ENCODE measurements at regions not wholly inside any gene's neighbourhood (a gene's known extent, or its start where the extent isn't known, plus 50 kb on each side); places are given as distances from the start of the nearest gene placed in this dataset.

DNA sequence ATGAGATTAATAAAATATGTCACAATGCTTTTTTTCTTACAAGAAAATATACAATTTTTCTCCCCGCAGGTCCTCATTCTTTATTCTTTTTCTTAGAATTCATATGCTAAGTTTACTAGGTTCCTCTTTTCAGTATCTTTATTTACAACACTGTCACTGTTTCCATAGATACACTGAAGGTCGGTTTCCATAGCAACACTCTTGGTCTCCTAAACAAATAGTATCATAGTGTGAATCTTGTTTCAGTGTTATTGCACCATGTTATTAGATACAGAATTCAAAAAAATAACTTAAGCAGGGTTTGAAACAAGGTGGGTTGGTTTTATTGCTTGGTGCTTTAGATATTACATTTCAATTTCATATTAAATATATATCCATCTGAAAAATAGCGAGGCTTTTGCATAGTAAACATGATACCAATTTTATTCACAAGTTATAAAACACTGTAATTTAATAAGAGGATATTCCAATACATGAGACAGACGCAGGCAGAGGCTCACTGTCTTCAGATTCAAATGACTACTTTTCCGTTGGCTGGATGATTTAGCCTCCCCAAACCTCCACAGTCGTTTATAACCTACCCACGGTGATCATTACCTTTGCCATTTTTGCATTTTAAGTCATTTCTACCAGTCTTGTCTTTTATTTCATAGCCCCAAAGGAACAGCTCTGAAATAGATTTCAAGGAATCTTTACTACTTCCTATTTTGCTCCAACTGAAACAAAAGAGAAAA, 88.9 kb upstream of the KLF6 start:
- no peak for DNase-seq (ENCODE audit: low read depth in 2 of 3, low spot score in 1 of 3)

DNA sequence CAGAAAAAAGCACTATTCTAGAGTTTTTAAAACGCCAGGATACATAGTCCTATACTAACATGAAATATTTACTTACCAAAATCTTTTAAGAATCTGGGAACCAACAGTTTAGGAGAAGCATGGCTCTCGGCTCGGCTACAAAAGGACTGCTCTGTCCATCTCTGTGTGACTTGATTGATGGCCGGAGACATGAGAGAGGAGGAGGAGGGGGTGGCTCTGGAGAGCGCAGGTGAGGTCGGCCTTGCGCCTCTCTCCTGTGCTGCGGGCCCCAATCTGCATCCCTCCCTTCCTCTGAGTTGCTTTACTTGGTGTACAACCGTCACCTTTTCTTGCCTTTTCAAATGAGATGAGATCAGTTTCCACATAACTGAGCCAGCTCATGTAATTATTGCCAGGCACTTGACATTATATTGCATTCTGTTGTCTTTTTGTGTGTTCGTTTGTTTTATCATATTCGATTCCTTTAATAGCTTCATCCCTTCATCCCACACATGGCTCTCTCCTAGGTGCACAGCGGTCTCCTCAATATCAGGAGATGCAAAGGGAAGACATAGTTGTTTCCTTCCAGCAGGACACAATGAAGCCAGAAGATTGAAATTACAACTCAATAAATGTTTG, 87.8 kb upstream of the KLF6 start:
- DNase-seq (ENCODE audit: low read depth in 2 of 3, low spot score in 1 of 3), result no peak

DNA sequence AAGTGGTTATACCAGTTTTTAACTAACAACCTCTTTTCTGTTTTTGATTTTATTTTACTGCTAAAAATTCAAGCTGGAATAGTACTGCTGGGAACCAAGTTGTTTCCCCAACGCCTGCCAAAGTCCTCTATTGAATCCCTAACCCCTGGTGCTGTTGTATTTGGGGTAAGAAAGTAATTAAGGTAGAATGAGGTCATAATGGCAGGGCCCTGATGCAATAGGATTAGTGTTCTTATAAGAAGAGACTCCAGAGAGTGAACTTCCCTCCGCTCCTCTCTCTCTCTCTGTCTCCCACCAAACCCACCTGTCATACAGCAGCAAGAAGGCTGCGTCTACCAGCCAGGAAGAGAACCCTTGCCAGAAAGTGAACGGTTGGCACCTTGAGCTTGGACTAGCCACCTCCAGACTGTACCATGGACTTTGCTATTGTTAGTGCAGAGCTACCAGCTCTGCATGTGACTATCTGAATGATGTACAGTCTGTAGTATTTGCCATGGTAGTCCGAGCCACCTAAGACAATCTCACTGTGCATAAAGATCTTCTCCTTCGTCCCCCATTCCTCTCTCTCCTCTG, 86.5 kb upstream of the KLF6 start:
- no peak for DNase-seq (ENCODE audit: low read depth in 2 of 3, low spot score in 1 of 3)

GRCh38 chr10:3869036-3869435, 84.0 kb upstream of the KLF6 start:
- DNase-seq (ENCODE audit: low read depth in 2 of 3, low spot score in 1 of 3), result no peak

GRCh38 chr10:3868271-3868664, 83.3 kb upstream of the KLF6 start:
- DNase-seq (ENCODE audit: low read depth in 2 of 3, low spot score in 1 of 3), result no peak

DNA sequence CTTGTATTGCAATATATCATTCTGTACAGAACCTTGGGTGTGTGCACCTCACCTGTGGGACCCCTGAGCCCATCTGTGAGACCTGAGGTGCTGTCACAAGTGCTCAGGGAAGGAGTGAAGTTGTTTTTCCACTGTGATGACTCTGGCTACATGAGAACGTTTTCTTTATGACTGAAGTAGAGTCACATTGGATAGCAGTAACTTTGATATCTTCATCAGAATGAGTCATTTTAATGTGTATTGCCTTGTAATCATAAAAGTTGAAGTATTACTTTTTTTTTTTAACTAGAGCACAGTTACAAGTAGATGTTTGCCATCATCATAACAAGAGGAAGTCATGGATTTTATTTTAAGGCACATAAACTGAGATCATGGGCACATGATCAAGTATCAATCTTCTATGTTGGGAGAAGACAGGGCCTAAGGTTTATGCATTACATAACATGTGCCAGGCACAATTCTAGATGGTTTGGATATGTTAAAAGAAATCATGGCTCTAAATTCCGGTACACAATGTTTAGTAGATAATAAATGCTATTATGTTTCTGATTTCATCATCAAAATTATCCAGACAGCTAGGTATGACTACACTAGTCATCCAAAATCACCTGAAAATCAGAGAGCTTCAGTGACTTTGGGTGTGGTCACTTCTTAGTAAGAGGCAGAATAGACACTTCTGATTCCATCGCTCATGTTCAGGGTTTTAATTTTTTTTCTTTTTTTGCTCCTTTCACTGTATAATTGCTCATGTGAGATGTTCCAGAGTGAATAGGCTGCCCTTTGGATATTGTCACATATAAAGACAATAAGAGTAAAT, 82.7 kb upstream of the KLF6 start:
- no peak for DNase-seq (ENCODE audit: low read depth in 2 of 3, low spot score in 1 of 3)

- peak in 2 of 3 donors; percentile 19 to 24 for DNase-seq (ENCODE audit: low read depth in 2 of 3, low spot score in 1 of 3)
Observed at GRCh38 chr10:3866332-3866731, 81.3 kb upstream of the KLF6 start.

- DNase-seq (ENCODE audit: low read depth in 2 of 3, low spot score in 1 of 3), result no peak
Observed at GRCh38 chr10:3865565-3865964, 80.6 kb upstream of the KLF6 start.

DNA sequence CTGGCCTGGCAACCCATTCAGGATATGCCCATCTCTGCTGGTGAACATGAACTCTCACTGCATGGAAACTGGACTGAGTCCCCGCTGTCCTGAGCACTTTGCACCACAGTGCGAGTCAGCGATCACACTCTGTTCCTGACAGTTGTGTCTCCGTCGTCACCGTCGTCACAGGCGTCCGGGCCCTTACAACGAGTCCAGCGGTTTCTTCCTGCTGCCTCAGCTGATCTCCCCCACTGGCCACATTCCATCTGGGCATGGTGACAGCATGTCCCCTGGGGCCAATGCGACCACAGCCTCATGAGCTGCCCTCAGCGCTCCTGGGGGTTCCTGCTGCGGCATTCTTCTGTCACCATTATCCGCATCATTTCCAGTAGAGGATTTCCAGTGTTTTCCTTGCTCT, 76.8 kb upstream of the KLF6 start:
- no peak for DNase-seq (ENCODE audit: low read depth in 2 of 3, low spot score in 1 of 3)

GRCh38 chr10:3858051-3858845, 73.2 kb upstream of the KLF6 start:
- no peak for DNase-seq (ENCODE audit: low read depth in 2 of 3, low spot score in 1 of 3)

- DNase-seq (ENCODE audit: low read depth in 2 of 3, low spot score in 1 of 3), result no peak
Observed at GRCh38 chr10:3857318-3857717, 72.3 kb upstream of the KLF6 start.

- DNase-seq (ENCODE audit: low read depth in 2 of 3, low spot score in 1 of 3), result no peak
Observed at GRCh38 chr10:3856593-3856992, 71.6 kb upstream of the KLF6 start.

- no peak for DNase-seq (ENCODE audit: low read depth in 2 of 3, low spot score in 1 of 3)
Observed at GRCh38 chr10:3853547-3854303, 68.7 kb upstream of the KLF6 start.

- no peak for DNase-seq (ENCODE audit: low read depth in 2 of 3, low spot score in 1 of 3)
Observed at GRCh38 chr10:3853016-3853415, 68.0 kb upstream of the KLF6 start.

GRCh38 chr10:3852147-3852904, 67.3 kb upstream of the KLF6 start:
- DNase-seq (ENCODE audit: low read depth in 2 of 3, low spot score in 1 of 3), result peak; percentile 56 to 67 (median 59)

GRCh38 chr10:3850999-3851937, 66.3 kb upstream of the KLF6 start:
- no peak for DNase-seq (ENCODE audit: low read depth in 2 of 3, low spot score in 1 of 3)

GRCh38 chr10:3848775-3849635, 64.0 kb upstream of the KLF6 start:
- DNase-seq (ENCODE audit: low read depth in 2 of 3, low spot score in 1 of 3), result peak in 2 of 3 donors; percentile 28 to 54
